Suprapubic skin (tissue), 4 donors: ENCODE measurements at regions not wholly inside any gene's neighbourhood (a gene's known extent, or its start where the extent isn't known, plus 50 kb on each side); places are given as distances from the start of the nearest gene placed in this dataset.

Experiments
- EP300 ChIP-seq: sonication (generic); formaldehyde crosslinking; IDR thresholded peaks from one replicate; pipeline ENCODE4 v1.6.1; 2017; ENCODE audit warnings: antibody characterized with exemption
- POLR2A ChIP-seq, 2 donors: fragments of 450-650 bp; IDR thresholded peaks; one replicate each; pipeline ENCODE4 v1.6.1; 2017; ENCODE audit warnings: antibody characterized with exemption in 2 of 2, mild to moderate bottlenecking in 2 of 2, moderate library complexity in 2 of 2
- POLR2AphosphoS5 ChIP-seq, 3 donors: sonication (generic); formaldehyde crosslinking; IDR thresholded peaks; one replicate each; pipeline ENCODE4 v1.6.1; 2017; ENCODE audit warnings: antibody characterized with exemption in 3 of 3
- TF ChIP-seq, protein P1 (sequence below), 2 donors: fragments of 200-600 bp in 1 of 2; fragments of 450-650 bp in 1 of 2; sonication (generic) in 1 of 2; IDR thresholded peaks; one replicate each; pipeline ENCODE4 v1.5.1; 2016 to 2019; ENCODE audit warnings: antibody characterized with exemption in 2 of 2, mild to moderate bottlenecking in 1 of 2, moderate library complexity in 1 of 2

DNA sequence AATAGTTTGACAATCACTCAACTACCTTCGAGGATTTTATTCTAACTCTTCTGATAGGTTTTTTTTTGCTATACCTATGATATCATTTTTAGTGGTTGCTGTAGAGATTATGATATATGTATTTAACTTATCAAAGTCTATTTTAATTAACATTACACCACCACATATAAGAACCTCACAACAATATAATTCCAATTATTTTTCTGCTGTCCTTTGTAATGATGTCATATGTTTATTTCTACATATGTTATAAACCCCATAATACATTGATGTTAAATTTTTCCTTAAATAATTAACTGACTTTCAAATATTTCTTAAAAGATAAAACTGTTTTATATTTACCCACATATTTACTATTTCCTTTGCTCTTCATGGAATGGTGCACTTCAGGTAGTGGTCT is 103.4 kb upstream of the KITLG start:
- TF ChIP-seq EP300 (no peak), POLR2AphosphoS5 (IDR thresholded peaks at IDR 0.05) (no peak), POLR2A (IDR thresholded peaks at IDR 0.05) (no peak)
- TF ChIP-seq, protein P1, sequence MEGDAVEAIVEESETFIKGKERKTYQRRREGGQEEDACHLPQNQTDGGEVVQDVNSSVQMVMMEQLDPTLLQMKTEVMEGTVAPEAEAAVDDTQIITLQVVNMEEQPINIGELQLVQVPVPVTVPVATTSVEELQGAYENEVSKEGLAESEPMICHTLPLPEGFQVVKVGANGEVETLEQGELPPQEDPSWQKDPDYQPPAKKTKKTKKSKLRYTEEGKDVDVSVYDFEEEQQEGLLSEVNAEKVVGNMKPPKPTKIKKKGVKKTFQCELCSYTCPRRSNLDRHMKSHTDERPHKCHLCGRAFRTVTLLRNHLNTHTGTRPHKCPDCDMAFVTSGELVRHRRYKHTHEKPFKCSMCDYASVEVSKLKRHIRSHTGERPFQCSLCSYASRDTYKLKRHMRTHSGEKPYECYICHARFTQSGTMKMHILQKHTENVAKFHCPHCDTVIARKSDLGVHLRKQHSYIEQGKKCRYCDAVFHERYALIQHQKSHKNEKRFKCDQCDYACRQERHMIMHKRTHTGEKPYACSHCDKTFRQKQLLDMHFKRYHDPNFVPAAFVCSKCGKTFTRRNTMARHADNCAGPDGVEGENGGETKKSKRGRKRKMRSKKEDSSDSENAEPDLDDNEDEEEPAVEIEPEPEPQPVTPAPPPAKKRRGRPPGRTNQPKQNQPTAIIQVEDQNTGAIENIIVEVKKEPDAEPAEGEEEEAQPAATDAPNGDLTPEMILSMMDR (IDR thresholded peaks at IDR 0.05) = no peak
